LNCaP clone FGC (cell line): ENCODE measurements at regions not wholly inside any gene's neighbourhood (a gene's known extent, or its start where the extent isn't known, plus 50 kb on each side); places are given as distances from the start of the nearest gene placed in this dataset.

Source experiments
- DNase-seq: peaks from one replicate; pipeline ENCODE4 v3.0.0-alpha.2; 2011; ENCODE audit warnings: low read depth
- H3K4me3 ChIP-seq: 2 replicates; pipeline ENCODE4 v1.5.1; 2011; ENCODE audit warnings: mild to moderate bottlenecking, low read depth, low read length, control low read depth
- CTCF ChIP-seq: IDR thresholded peaks from 2 replicates; pipeline ENCODE4 v1.5.1; 2012; ENCODE audit warnings: mild to moderate bottlenecking; ENCODE audit not compliant: control insufficient read depth, insufficient read depth; ENCODE audit errors: extremely low read depth

GRCh38 chr2:150137338-150138069, 350.0 kb downstream of the RND3 start:
- DNase-seq = no peak
- no peak overlapping the region for H3K4me3 ChIP-seq
- TF ChIP-seq CTCF = no peak

GRCh38 chr2:150136893-150137292, 350.6 kb downstream of the RND3 start:
- H3K4me3 ChIP-seq = no peak overlapping the region
- no peak for TF ChIP-seq CTCF
- DNase-seq = no peak

- no peak for DNase-seq
- no peak overlapping the region for H3K4me3 ChIP-seq
- TF ChIP-seq CTCF = no peak
These were observed 351.1 kb downstream of the RND3 start for GRCh38 chr2:150136401-150136800.

- TF ChIP-seq CTCF = no peak
- DNase-seq = no peak
These were observed 352.1 kb downstream of the RND3 start for GRCh38 chr2:150135223-150135883.

GRCh38 chr2:150134223-150134857, 353.1 kb downstream of the RND3 start:
- TF ChIP-seq CTCF = no peak
- DNase-seq = no peak
- no peak overlapping the region for H3K4me3 ChIP-seq

More at GRCh38 chr2:150135223-150135883, 352.1 kb downstream of the RND3 start:
- no peak overlapping the region for H3K4me3 ChIP-seq

GRCh38 chr2:150133623-150134022, 353.8 kb downstream of the RND3 start:
- no peak overlapping the region for H3K4me3 ChIP-seq
- no peak for DNase-seq
- TF ChIP-seq CTCF = no peak
